Common myeloid progenitor, CD34-positive (primary cell): ENCODE measurements at regions not wholly inside any gene's neighbourhood (a gene's known extent, or its start where the extent isn't known, plus 50 kb on each side); places are given as distances from the start of the nearest gene placed in this dataset.
"Not testable (repeated sequence)": the region's sequence is repeated elsewhere in the genome, so short reads cannot be mapped to it uniquely, and the experiment has no call there.

Experiments
- CTCF ChIA-PET: fragments of 350-600 bp; sonication (Branson Sonifier 250); formaldehyde crosslinking; loops from one replicate; lab custom pipeline; 2021; ENCODE audit warnings: antibody characterized with exemption; lab: Charles Lee
- POLR2A ChIA-PET: fragments of 350-600 bp; sonication (Branson Sonifier 250); formaldehyde crosslinking; loops from one replicate; lab custom pipeline; 2021; ENCODE audit warnings: antibody characterized with exemption; lab: Charles Lee
- DNase-seq, 3 donors: peaks; one replicate each; pipeline versions ENCODE4 v3.0.0 to v3.0.0-alpha.2; 2013
- H3K27ac ChIP-seq, 2 experiments: 1 replicate in 1 of 2; 2 replicates in 1 of 2; pipeline ENCODE4 v1.7.0; 2013; ENCODE audit warnings: inconsistent platforms in 2 of 2, low read length in 2 of 2, mild to moderate bottlenecking in 2 of 2, low read depth in 1 of 2, moderate library complexity in 1 of 2; ENCODE audit not compliant: severe bottlenecking in 2 of 2, insufficient read depth in 1 of 2, poor library complexity in 1 of 2
- H3K27me3 ChIP-seq, 5 experiments: replicated peaks in 2 of 5; 1 replicate in 3 of 5; 2 replicates in 2 of 5; pipeline versions ENCODE4 v1.6.1 to v1.7.0; 2013; ENCODE audit warnings: low read length in 4 of 5, mild to moderate bottlenecking in 2 of 5, moderate library complexity in 2 of 5, inconsistent platforms in 1 of 5; ENCODE audit not compliant: insufficient read depth in 5 of 5, control insufficient read depth in 4 of 5
- H3K36me3 ChIP-seq, 4 experiments: 1 replicate in 2 of 4; 2 replicates in 2 of 4; pipeline versions ENCODE4 v1.6.1 to v1.7.0; 2013; ENCODE audit warnings: low read length in 3 of 4, control low read depth in 1 of 4, mild to moderate bottlenecking in 1 of 4; ENCODE audit not compliant: control insufficient read depth in 4 of 4, insufficient read depth in 4 of 4
- H3K4me1 ChIP-seq, 4 experiments: 1 replicate in 3 of 4; 2 replicates in 1 of 4; pipeline versions ENCODE4 v1.6.1 to v1.7.1; 2013; ENCODE audit warnings: low read length in 3 of 4, mild to moderate bottlenecking in 3 of 4, control low read depth in 1 of 4, inconsistent platforms in 1 of 4, moderate library complexity in 1 of 4; ENCODE audit not compliant: control insufficient read depth in 4 of 4, insufficient read depth in 4 of 4; ENCODE audit errors: control extremely low read depth in 1 of 4
- H3K4me3 ChIP-seq, 7 experiments: 1 replicate in 4 of 7; 2 replicates in 3 of 7; pipeline versions ENCODE4 v1.5.1 to v1.7.0; 2013; ENCODE audit warnings: mild to moderate bottlenecking in 7 of 7, low read length in 6 of 7, moderate library complexity in 6 of 7, inconsistent platforms in 2 of 7, low read depth in 2 of 7, control low read depth in 1 of 7; ENCODE audit not compliant: insufficient read depth in 4 of 7, control insufficient read depth in 1 of 7; ENCODE audit errors: extremely low read depth in 1 of 7
- H3K9me3 ChIP-seq, 5 experiments: 1 replicate in 4 of 5; 2 replicates in 1 of 5; pipeline versions ENCODE4 v1.6.1 to v1.7.1; 2013; ENCODE audit warnings: low read length in 4 of 5, mild to moderate bottlenecking in 2 of 5, inconsistent platforms in 1 of 5, low read depth in 1 of 5, moderate library complexity in 1 of 5; ENCODE audit not compliant: control insufficient read depth in 4 of 5, insufficient read depth in 2 of 5; ENCODE audit errors: control extremely low read depth in 1 of 5
- WGBS: methylation state at CpG from one replicate; pipeline ENCODE4 v1.1.5; 2013; ENCODE audit not compliant: insufficient coverage; 5-methylcytosine and 5-hydroxymethylcytosine counted together

- CTCF ChIA-PET, H3K9me3 ChIP-seq: not testable (repeated sequence)
Observed at GRCh38 chr2:131774955-131775555, 247.4 kb downstream of the CCDC74A start.

DNA sequence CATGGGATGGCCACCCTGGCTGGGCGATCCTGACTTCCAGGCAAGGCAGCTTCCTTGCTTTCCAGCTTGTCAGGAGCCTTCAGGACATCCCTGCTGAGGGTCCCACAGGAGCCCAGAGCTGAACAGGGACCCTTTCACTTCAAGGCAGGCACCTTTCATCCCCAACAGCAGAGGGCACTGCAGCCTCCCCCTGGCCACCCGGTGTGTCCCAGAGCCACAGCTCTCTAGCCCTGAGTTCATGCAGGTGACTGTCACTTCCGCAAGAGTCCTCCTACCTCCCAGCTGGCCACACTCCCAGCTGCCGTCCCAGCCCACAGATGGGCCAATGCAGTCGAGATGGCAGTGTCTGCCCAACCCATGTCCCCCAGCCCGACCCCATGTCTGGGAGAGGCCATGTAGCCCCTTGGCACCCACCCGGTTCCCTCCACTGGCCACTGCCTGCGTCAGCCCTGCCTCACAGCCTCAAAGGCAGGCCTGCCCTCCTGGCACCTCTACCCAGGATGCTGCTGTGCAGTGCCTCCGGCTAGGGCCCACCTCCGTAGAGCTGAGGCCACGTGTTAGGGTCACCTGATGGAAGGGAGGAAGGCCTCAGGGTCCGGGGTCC, 248.3 kb downstream of the CCDC74A start:
- H3K9me3 ChIP-seq, DNase-seq, H3K4me3 ChIP-seq, POLR2A ChIA-PET, H3K27ac ChIP-seq, H3K36me3 ChIP-seq, H3K4me1 ChIP-seq, H3K27me3 ChIP-seq, CTCF ChIA-PET: not testable (repeated sequence)
- 94% methylated on average over 2 of the region's 12 CpGs for WGBS

More at GRCh38 chr2:131774955-131775555, 247.4 kb downstream of the CCDC74A start:
- H3K27me3 ChIP-seq, H3K4me3 ChIP-seq, POLR2A ChIA-PET, H3K27ac ChIP-seq, DNase-seq, H3K36me3 ChIP-seq, H3K4me1 ChIP-seq: not testable (repeated sequence)
- WGBS, result 85% methylated on average over 5 of the region's 10 CpGs

DNA sequence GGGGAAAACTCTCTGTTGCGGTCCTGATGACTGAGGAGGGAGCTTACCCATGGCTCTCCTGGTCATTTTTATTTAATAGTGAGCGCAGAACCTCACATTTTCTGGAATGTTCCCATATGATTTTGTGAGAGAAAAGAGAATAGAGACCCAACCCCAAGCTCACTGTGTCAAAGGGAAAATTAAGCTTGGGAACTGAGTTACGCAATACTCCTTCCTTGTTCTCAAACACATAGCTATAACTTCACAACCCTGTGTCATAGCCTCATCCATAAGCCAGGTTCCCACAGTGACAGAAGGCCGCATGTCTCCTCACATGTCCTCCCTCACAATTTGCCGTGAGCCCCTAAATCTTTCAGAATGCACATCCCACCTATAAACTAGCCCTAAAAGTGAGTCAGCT, 252.8 kb downstream of the CCDC74A start:
- H3K36me3 ChIP-seq, CTCF ChIA-PET, H3K27ac ChIP-seq, POLR2A ChIA-PET, H3K4me1 ChIP-seq, DNase-seq, H3K4me3 ChIP-seq, H3K27me3 ChIP-seq, H3K9me3 ChIP-seq: not testable (repeated sequence)
- WGBS, result 90% methylated on average over 3 of the region's 5 CpGs

DNA sequence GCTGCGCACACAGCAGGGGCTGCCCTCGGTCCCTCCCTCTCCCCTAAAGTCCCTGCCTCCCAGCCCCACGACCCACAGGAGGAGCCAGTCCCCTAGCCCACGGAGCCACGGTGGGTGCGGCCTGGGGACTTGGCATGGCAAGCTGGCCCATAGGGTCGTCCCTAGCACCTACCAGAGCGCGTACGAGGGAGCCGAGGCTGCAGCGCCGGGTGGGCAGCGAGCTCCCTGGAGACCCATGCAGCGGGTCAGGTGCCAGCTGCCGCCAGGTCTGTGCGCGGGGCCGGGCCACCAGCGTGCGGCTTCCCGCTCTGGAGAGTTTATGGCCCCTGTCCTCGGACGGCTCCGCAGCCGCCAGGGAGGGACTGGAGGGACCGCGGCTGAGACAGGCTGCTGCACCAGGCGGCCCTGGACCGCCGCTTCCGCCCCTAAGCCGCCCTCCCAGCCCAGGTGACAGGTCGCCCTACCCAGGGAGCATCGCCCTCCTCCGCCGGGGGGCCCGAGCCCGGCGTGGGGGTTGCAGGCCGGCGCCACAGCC, 273.6 kb downstream of the CCDC74A start:
- CTCF ChIA-PET, result interaction anchor here (1.0 to 2.8 kb wide), 3 partner anchors 127 to 388 kb away, joined by 3 to 9 read pairs (median 4); no protein-coding TSS in a partner anchor
- H3K27me3 ChIP-seq, result no peaks in the 10 kb centered on the region
- H3K4me1 ChIP-seq, result peaks cover 0 to 7% (median 3%) of the 10 kb centered on the region in 4 experiments
- H3K9me3 ChIP-seq, result no peaks in the 10 kb centered on the region
- POLR2A ChIA-PET, result interaction anchor here (0.6 kb wide), 1 partner anchor 49 kb away, joined by 4 read pairs; no protein-coding TSS in a partner anchor
- peak in 1 of 3 donors; percentile 2 for DNase-seq
- peak overlapping the region in 1 of 7 experiments; percentile 23 for H3K4me3 ChIP-seq
- H3K27ac ChIP-seq, result no peak overlapping the region
- 82% methylated on average over 36 of the region's 42 CpGs for WGBS
- no peaks in the 10 kb centered on the region for H3K36me3 ChIP-seq

- not testable (repeated sequence) for H3K9me3 ChIP-seq, H3K4me1 ChIP-seq, H3K27me3 ChIP-seq, H3K36me3 ChIP-seq, H3K27ac ChIP-seq
- 3% methylated on average over 22 of the region's 41 CpGs for WGBS
- peak overlapping the region in 4 of 7 experiments; percentile 47 to 72 (median 64) for H3K4me3 ChIP-seq
- CTCF ChIA-PET, result interaction anchor here (1.0 to 2.8 kb wide), 3 partner anchors 128 to 388 kb away, joined by 3 to 9 read pairs (median 4); no protein-coding TSS in a partner anchor
- peak; percentile 62 to 78 (median 75) for DNase-seq
- POLR2A ChIA-PET, result interaction anchor here (0.6 kb wide), 1 partner anchor 49 kb away, joined by 4 read pairs; no protein-coding TSS in a partner anchor
Observed at GRCh38 chr2:131801745-131802350, 274.2 kb downstream of the CCDC74A start.

DNA sequence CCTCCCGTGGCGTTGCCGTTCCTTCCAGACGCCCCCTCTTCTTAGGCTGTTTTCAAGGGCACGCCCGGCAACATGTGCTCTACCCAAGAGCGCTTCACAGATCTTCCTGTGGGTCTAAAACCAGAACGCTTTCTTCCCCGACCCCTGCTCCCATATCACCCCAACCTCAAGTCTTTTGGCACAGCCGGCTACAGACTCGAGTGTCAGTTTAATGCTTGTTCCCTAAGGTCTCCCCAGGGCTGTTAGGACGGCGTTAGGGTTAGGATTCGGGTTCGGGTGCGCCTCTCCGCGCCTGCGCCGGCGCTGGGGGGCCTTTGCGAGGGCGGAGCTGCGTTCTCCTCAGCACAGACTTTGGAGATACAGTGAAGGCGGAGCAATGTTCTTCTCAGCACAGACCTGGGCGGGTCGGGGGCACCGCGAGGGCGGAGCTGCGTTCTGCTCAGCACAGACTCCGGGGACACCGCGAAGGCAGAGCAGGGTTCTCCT, 274.7 kb downstream of the CCDC74A start:
- H3K9me3 ChIP-seq, H3K36me3 ChIP-seq, H3K27ac ChIP-seq, H3K4me1 ChIP-seq, H3K27me3 ChIP-seq, POLR2A ChIA-PET: not testable (repeated sequence)
- CTCF ChIA-PET, result interaction anchor here (1.0 to 2.8 kb wide), 3 partner anchors 128 to 389 kb away, joined by 3 to 9 read pairs (median 4); no protein-coding TSS in a partner anchor
- peak overlapping the region; percentile 18 to 72 (median 54) for H3K4me3 ChIP-seq
- peak; percentile 34 to 70 (median 62) for DNase-seq
- WGBS, result 29% methylated on average over 14 of the region's 34 CpGs
